SK-N-SH treated with all-trans-retinoic acid at 6 μM for 48 hours (cell line): ENCODE measurements at regions not wholly inside any gene's neighbourhood (a gene's known extent, or its start where the extent isn't known, plus 50 kb on each side); places are given as distances from the start of the nearest gene placed in this dataset.

Experiments used
- ATAC-seq: fragments of 200-7000 bp; cut with Tn5 transposase; 3 replicates; pipeline ENCODE4 v1.9.1; 2020; ENCODE audit warnings: mild to moderate bottlenecking, moderate library complexity
- ARNTL ChIP-seq: fragments of 450-650 bp; formaldehyde crosslinking; IDR thresholded peaks from 2 replicates; pipeline ENCODE4 v1.5.0; 2020; ENCODE audit warnings: low read depth, mild to moderate bottlenecking, moderate library complexity, borderline replicate concordance
- CREB5 ChIP-seq: fragments of 250-450 bp; sonication (Bioruptor Pico); IDR thresholded peaks from 2 replicates; pipeline ENCODE4 v1.5.1; 2020; ENCODE audit warnings: low read depth, mild to moderate bottlenecking, moderate library complexity
- CSDC2 ChIP-seq: fragments of 250-450 bp; sonication (Bioruptor Pico); IDR thresholded peaks from 2 replicates; pipeline ENCODE4 v1.5.0; 2020; ENCODE audit warnings: mild to moderate bottlenecking, moderate library complexity
- ESRRG ChIP-seq: fragments of 250-450 bp; sonication (Bioruptor Pico); IDR thresholded peaks from 2 replicates; pipeline ENCODE4 v1.6.1; 2021; ENCODE audit warnings: mild to moderate bottlenecking
- GLIS3 ChIP-seq: fragments of 250-450 bp; sonication (Bioruptor Pico); IDR thresholded peaks from 2 replicates; pipeline ENCODE4 v1.5.0; 2020; ENCODE audit warnings: mild to moderate bottlenecking, moderate library complexity
- ISL1 ChIP-seq: fragments of 250-450 bp; sonication (Bioruptor Pico); IDR thresholded peaks from 2 replicates; pipeline ENCODE4 v2.1.2; 2022; ENCODE audit warnings: mild to moderate bottlenecking, moderate library complexity
- OSR1 ChIP-seq: fragments of 250-450 bp; sonication (Bioruptor Pico); IDR thresholded peaks from 2 replicates; pipeline ENCODE4 v1.8.0; 2022; ENCODE audit warnings: moderate library complexity, mild to moderate bottlenecking, inconsistent platforms
- PATZ1 ChIP-seq: fragments of 250-450 bp; sonication (Bioruptor Pico); IDR thresholded peaks from 2 replicates; pipeline ENCODE4 v1.8.0; 2020; ENCODE audit warnings: mild to moderate bottlenecking, moderate library complexity, borderline replicate concordance
- POU6F1 ChIP-seq: fragments of 250-450 bp; sonication (Bioruptor Pico); IDR thresholded peaks from 2 replicates; pipeline ENCODE4 v1.8.0; 2021; ENCODE audit warnings: low read depth, mild to moderate bottlenecking, moderate library complexity, borderline replicate concordance
- PPARA ChIP-seq: fragments of 250-450 bp; sonication (Bioruptor Pico); IDR thresholded peaks from 2 replicates; pipeline ENCODE4 v1.5.0; 2020; ENCODE audit warnings: mild to moderate bottlenecking, borderline replicate concordance
- SNAI2 ChIP-seq: fragments of 250-450 bp; sonication (Bioruptor Pico); IDR thresholded peaks from 2 replicates; pipeline ENCODE4 v1.5.0; 2020; ENCODE audit warnings: mild to moderate bottlenecking, moderate library complexity
- TCF4 ChIP-seq: fragments of 250-450 bp; sonication (Bioruptor Pico); IDR thresholded peaks from 2 replicates; pipeline ENCODE4 v1.8.0; 2021; ENCODE audit warnings: mild to moderate bottlenecking, moderate library complexity, borderline replicate concordance
- TOX ChIP-seq: fragments of 250-450 bp; sonication (Bioruptor Pico); IDR thresholded peaks from 2 replicates; pipeline ENCODE4 v1.8.0; 2021; ENCODE audit warnings: mild to moderate bottlenecking, moderate library complexity, borderline replicate concordance
- TSHZ2 ChIP-seq: fragments of 250-450 bp; sonication (Bioruptor Pico); IDR thresholded peaks from 2 replicates; pipeline ENCODE4 v1.5.0; 2020; ENCODE audit warnings: mild to moderate bottlenecking, moderate library complexity
- ZC3H10 ChIP-seq: fragments of 250-450 bp; sonication (Bioruptor Pico); IDR thresholded peaks from 2 replicates; pipeline ENCODE4 v1.5.1; 2021; ENCODE audit warnings: mild to moderate bottlenecking, moderate library complexity
- ZFP3 ChIP-seq: fragments of 250-450 bp; sonication (Bioruptor Pico); IDR thresholded peaks from 2 replicates; pipeline ENCODE4 v1.5.0; 2020; ENCODE audit warnings: mild to moderate bottlenecking, moderate library complexity
- ZFP30 ChIP-seq: fragments of 450-650 bp; formaldehyde crosslinking; IDR thresholded peaks from 2 replicates; pipeline ENCODE4 v1.5.0; 2022; ENCODE audit warnings: mild to moderate bottlenecking, moderate library complexity
- ZNF565 ChIP-seq: fragments of 450-650 bp; formaldehyde crosslinking; conservative IDR thresholded peaks from 2 replicates; pipeline ENCODE4 v1.5.0; 2020; ENCODE audit warnings: low read depth, mild to moderate bottlenecking, moderate library complexity
- ZNF70 ChIP-seq: fragments of 450-650 bp; formaldehyde crosslinking; IDR thresholded peaks from 2 replicates; pipeline ENCODE4 v1.5.0; 2020; ENCODE audit warnings: mild to moderate bottlenecking, moderate library complexity
- ZNF8 ChIP-seq: fragments of 450-650 bp; formaldehyde crosslinking; IDR thresholded peaks from 2 replicates; pipeline ENCODE4 v1.5.0; 2020; ENCODE audit warnings: mild to moderate bottlenecking, moderate library complexity

- no peak for ATAC-seq
- TF ChIP-seq ZFP30: no peak
- TF ChIP-seq ARNTL (CRISPR knock-in tag): no peak
- TF ChIP-seq ZNF8 (CRISPR knock-in tag): no peak
- TF ChIP-seq GLIS3 (CRISPR knock-in tag): no peak
- no peak for TF ChIP-seq ZFP3 (CRISPR knock-in tag)
- TF ChIP-seq POU6F1 (CRISPR knock-in tag): no peak
- TF ChIP-seq TOX (CRISPR knock-in tag): no peak
- no peak for TF ChIP-seq ZNF565 (CRISPR knock-in tag)
- no peak for TF ChIP-seq SNAI2 (CRISPR knock-in tag)
- TF ChIP-seq PPARA (CRISPR knock-in tag): no peak
- TF ChIP-seq ZC3H10 (CRISPR knock-in tag): no peak
- no peak for TF ChIP-seq PATZ1 (CRISPR knock-in tag)
- no peak for TF ChIP-seq CSDC2 (CRISPR knock-in tag)
Measured at GRCh38 chr14:25588751-25589150, 538.8 kb upstream of the STXBP6 start.

- no peak for TF ChIP-seq POU6F1 (CRISPR knock-in tag)
- TF ChIP-seq ESRRG (CRISPR knock-in tag): no peak
- no peak for TF ChIP-seq CREB5 (CRISPR knock-in tag)
- no peak for TF ChIP-seq ZNF70 (CRISPR knock-in tag)
- no peak for TF ChIP-seq PATZ1 (CRISPR knock-in tag)
- TF ChIP-seq GLIS3 (CRISPR knock-in tag): no peak
- TF ChIP-seq OSR1 (CRISPR knock-in tag): no peak
- no peak for ATAC-seq
Measured at GRCh38 chr14:25574628-25575325, 524.8 kb upstream of the STXBP6 start.

- TF ChIP-seq GLIS3 (CRISPR knock-in tag) (no peak), ARNTL (CRISPR knock-in tag) (no peak), ZNF8 (CRISPR knock-in tag) (no peak), TOX (CRISPR knock-in tag) (no peak), PATZ1 (CRISPR knock-in tag) (no peak), ZNF70 (CRISPR knock-in tag) (no peak), TCF4 (CRISPR knock-in tag) (no peak), SNAI2 (CRISPR knock-in tag) (no peak), OSR1 (CRISPR knock-in tag) (no peak), ZFP30 (no peak), ZFP3 (CRISPR knock-in tag) (no peak), ZC3H10 (CRISPR knock-in tag) (no peak), ESRRG (CRISPR knock-in tag) (no peak), TSHZ2 (CRISPR knock-in tag) (no peak), ISL1 (CRISPR knock-in tag) (no peak)
- ATAC-seq: no peak
Measured at GRCh38 chr14:25570483-25570882, 520.5 kb upstream of the STXBP6 start.
